SKM-1 treated with dmso at 0.1 percent for 144 hours (cell line): ENCODE measurements at regions not wholly inside any gene's neighbourhood (a gene's known extent, or its start where the extent isn't known, plus 50 kb on each side); places are given as distances from the start of the nearest gene placed in this dataset.
"Not testable (repeated sequence)": the region's sequence is repeated elsewhere in the genome, so short reads cannot be mapped to it uniquely, and the experiment has no call there.

ENCODE experiments used
- DNase-seq: peaks from one replicate; lab custom pipeline; 2025; ENCODE audit not compliant: unreplicated experiment; lab: John Stamatoyannopoulos, UW

DNA sequence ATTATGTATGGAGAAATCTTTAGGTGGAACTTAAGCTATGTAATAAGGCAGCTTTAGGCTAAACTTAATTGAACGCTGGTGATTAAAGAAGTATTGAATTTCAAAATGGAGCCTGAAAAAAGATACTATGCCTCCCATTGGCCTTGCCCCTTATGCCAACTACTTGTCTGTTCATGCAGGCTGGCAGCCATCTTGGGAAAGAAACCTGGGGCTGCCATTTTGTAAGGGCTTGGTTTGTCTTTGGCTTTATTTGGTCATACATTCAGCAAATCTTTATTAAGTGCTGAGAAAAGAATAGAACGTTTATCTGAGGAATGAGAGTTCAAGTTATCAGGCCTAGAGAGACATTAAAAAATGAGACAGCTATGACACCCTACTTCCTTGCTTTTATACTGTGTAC, 231.3 kb downstream of the KCNE4 start:
- no peak for DNase-seq

DNA sequence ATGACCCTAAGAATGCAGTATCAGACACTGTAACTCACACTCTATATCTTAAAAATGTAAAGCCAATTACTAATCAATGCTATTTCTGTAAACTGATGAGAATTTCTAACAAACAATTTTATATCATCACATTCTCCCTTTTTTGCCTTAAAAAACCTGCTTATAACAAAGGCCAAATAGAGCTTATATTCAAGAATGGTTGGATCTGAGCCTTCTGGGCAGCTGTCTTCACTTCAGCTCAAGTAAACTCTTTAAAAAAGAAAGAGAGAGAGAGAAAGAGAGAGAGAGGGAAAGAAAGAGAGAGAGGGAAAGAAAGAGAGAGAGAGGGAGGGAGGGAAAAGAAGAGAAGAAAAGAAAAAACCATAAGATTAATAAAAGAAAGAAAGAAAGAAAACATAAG, 231.8 kb downstream of the KCNE4 start:
- DNase-seq: no peak

DNA sequence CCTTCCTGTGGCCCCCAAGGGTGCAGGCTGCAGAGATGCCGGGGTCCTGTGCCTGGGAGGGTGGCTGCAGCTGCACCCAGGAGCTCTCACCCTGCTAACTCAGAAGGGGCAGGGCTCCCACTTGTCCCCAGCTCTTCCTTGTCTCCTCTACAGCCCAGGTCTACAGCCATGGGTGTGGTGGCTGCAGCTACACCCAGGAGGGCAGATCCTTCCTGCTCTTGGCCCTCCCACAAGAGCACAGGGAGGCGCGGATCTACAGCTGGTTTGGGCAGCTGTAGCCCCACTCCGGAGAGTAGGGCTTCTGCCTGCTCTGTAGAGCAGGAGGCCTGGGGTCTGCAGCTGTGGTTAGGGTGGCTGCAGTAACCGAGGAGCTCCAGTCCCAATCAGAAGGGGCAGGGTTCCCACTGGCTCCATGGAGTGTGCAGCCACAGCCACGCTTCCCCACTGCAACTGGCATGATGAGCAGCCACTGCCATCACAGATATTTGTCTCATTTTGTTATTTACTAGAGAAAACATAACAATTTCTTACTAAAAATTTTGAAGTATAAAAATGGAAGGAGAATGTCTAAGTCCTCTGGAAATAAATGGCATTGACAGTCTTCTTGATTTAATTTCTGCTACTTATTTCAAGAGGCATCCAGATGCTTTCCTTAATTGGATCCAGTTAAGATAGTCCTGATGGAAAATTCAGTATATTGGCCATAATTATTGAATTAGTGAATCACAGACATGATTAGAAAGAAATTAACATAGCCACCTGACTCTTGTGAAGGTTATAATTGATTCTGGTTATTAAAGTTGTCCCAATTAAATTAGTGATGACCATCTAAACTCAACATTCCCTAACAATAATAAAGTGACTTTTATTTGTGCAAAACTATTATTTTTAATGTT, 233.6 kb downstream of the KCNE4 start:
- no peak for DNase-seq

DNA sequence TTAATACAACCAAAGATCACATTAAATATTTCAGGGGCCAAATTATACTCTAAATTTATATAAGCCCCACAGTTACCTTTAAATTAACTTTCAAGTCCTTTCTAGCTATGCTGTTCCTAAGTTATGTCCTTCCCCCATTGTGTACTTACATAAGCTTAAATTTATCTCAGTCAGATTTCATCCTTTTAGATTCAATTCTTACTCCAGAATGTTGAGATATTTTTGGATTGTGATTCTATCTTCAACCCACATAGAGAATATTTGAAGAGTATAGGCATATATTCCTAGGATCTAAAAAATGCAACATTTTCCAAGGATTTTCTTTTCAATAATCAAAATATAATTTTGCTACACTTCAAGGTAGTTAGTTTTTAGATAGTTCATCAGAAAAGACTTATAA, 242.8 kb downstream of the KCNE4 start:
- DNase-seq: no peak

DNA sequence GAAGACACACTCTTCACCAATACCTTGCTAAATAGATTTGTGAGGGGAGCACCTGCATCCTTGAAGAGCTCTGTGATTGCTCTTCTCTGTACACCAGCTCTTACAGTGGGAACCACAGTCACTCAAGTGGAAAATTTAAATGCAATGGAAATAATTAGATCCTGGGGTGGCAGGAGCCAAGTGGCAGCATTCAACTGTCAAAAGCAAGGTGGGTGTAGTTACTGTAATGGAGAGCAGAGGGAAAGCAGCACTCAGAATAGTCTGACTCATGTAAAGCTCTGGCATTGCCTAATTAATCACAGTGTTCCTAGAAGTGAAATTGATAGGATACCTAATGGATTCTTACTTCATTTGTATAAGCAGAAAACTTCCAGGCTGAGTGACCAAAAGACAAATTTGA, 245.8 kb downstream of the KCNE4 start:
- no peak for DNase-seq

DNA sequence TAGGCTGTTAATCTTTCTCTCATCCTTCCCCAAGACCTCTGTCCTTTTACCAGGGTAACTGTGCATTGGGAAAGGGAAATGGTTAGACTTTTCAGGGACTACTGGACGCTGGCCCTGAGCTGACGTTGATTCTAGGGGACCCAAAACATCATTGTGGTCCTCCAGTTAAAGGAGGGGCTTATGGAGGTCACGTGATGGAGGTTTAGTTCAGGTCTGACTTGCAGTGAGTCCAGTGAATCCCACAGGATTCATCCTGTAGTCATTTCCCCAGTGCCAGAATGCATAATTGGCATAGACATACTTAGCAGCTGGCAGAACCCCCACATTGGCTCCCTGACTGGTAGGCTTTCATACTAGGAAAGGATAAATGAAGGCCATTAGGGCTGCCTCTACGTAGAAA, 246.3 kb downstream of the KCNE4 start:
- DNase-seq: not testable (repeated sequence)

DNA sequence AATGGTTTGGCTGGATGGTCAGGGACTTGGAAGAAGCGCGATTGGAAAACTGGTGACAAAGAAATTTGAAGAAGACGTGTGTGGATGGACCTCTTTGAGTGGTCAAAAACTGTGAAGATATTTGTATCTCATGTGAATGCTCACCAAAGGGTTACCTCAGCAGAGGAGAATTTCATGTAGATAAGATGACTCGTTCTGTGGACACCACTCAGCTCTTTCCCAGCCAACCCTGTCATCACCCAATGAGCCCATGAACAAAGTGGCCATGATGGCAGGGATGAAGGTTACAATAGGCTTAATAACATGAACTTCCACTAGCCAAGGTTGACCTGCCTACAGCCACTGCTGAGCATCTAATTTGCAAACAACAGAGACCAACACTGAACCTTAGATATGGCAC, 248.3 kb downstream of the KCNE4 start:
- no peak for DNase-seq

DNA sequence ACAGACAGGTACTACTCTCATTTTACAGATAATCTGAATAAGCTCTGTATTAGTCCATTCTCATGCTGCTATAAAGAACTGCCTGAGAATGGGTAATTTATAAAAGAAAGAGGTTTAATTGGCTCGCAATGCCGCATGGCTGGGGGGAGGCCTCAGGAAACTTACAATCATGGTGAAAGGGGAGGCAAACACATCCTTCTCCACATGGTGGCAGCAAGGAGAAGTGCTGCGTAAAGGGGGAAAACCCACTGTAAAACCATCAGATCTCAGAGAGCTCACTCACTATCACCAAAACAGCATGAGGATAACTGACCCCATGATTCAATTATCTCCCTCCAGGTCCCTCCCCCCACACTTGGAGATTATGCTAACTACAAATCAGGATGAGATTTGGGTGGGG, 254.4 kb downstream of the KCNE4 start:
- DNase-seq: no peak

DNA sequence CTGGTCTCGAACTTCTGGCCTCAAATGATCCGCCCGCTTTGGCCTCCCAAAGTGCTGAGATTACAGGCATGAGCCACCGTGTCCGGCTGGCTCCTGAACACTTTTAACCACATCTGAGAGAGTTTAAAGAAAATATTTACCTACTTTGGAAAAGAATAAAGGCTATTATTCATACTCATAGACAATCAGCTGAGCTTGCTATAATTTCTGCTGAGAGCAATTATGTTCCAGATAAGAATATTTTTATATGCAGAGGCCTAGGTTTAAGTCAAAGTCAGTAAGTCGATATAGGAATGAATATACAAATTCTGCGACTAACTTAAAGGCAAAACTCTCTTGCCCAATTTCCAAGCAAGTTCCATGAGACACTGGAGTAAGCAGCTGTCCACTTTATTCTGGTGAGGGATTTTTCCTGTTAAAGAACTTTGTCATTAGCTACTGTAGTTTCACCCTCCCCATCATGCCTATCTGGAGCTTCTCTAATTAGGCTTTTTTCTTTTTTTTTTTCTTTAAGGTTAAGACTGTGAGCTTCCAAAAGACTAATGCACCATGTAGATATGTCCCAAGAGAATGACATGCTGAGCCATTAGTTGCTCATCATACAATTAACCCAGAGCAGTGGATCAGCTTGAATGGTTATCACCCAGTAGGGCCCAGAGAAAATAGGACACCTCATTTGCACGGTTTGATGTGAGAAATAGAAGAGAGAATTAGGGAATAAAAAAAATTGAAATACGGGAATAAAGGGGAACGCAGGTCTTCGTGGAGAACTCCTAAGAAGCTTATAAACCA, 260.1 kb downstream of the KCNE4 start:
- no peak for DNase-seq

DNA sequence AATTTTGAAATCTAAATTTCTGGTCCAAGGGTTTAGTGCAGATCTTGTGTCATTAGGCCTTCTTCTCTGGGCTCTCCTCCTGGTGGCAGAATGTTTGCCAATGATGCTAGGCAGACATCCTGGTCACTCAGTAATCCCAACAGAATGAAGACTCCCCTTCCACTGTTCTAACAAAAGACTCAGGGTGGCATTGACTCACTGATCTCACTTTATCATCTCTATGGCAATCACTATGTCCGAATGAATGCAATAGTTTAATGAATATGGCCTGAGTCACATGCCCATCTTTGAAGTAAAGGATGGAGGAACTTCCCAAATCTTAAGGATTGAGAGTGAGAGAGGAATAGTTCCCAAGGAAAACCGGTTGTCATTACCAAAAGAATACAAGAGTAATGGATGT, 261.1 kb downstream of the KCNE4 start:
- DNase-seq: no peak

DNA sequence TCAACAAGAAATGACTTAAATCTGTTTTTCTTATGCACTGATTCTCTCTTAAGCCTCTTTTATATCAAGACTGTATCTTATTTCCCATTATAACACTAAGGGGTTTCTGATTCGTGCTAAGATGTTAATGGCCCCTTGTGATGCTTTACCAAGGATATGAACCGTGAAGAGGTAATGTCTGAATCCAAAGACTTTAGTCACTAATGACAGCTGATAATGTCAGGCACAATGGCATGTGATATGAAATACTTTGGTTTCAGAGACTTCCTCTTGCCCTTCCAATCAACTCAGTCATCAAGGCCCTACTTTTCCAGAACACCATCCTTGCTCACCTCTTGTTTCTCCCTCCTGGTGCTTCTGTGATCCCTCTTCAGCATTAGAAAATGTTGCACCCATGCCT, 262.8 kb downstream of the KCNE4 start:
- no peak for DNase-seq

DNA sequence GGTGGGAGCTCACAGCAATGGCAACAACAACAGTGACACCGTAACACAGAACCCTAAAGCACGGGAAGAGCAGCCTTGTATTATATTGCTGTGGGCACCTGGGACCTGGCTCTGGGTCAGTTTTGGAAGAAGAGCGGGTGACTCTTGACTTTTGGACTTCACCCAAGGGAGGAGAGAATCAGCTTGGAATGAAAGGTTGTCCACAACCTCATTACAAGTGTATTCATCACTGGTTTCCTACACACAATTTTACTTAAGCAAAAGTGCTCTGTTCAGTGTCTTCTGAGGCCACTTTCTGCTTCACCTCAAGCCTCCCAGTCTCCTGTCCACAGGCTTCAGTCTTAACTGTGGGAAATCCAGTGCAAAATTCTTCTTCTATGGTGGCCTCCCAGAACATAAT, 263.8 kb downstream of the KCNE4 start:
- no peak for DNase-seq

DNA sequence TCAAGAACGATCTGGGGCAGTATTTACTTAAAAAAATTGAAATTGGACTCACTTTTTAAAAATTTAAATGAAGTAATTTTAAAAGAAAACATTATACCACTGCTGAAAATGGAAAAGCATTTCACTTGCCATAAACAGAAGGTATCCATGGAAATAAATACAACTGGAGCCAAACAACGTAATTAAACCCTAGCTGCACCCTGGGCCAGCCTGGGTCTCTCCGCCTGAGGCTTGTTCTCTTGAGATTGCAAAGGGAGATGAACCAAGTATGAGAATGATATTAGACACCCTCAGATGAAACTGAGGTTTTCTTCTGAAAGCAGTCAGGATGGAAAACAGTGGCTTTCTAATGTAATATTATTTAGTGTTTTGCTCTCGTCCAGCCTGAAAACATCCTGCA, 264.4 kb downstream of the KCNE4 start:
- no peak for DNase-seq

DNA sequence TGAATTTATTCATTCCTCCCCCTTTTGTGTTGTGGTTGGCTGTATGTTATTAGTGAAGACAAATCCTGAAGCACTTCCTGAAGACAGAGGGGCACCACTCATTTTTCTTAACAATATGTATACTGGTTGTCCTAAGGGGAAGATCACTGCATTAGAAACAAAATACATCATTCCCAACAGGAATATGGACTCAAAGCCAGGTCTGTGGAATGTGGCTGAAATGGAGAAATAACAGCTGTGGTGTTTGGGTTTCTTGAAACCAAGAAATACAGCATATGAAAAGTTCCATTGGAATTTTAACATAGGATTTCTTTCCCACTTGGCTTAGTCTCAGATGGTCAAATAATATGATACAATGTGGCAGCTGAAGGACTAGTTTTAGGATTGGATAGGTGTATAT, 267.6 kb downstream of the KCNE4 start:
- DNase-seq: no peak

DNA sequence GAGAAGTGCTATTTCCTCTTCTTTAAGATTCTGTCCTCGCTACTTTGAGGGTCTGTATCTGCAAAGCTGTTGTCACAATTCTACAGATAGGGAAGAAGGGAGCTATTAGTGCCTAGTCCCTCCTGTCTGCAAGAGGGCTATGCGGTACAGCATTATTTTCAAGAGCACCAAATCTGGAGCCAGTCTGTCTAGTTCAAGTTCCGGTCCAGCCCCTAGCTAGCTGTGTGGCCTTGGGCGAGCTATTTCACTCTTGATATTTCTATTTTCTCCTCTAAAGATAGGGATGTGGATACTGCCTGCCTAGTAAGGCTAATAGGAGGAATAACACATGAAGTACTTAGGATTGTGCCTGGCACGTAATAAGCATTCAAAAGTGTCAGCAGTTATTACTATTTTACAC, 272.4 kb downstream of the KCNE4 start:
- no peak for DNase-seq

DNA sequence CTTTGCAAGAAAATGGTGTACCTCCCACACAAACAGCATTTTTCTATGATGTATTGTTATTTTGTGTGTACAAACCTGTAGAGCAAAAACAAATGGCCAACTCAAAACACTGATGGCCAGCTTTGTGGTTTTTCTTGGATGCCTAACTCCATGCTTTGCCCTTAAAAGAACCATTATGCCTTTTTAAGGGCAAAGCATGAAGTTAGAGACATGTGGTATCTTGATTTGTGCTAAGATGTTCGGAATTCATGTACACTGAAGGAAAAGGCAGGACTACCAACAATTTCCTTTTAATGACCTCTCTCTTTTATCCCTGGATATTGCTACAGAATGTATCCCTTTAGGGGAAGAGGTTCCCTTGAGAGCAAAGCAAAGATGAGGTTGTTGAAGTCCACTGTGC, 273.6 kb downstream of the SCG2 start:
- DNase-seq: no peak

DNA sequence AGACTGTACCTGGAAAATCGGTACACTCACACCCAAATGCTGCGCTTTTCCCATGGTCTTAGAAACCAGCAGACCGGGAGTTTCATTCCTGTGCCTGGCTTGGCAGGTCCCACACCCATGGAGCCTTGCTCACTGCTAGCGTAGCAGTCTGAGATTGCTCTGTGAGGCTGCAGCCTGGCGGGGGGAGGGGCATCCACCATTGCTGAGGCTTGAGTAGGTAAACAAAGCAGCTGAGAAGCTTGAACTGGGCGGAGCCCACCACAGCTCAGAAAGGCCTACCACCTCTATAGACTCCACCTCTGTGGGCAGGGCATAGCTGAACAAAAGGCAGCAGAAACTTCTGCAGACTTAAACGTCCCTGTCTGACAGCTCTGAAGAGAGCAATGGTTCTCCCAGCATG, 271.4 kb downstream of the SCG2 start:
- DNase-seq: not testable (repeated sequence)

DNA sequence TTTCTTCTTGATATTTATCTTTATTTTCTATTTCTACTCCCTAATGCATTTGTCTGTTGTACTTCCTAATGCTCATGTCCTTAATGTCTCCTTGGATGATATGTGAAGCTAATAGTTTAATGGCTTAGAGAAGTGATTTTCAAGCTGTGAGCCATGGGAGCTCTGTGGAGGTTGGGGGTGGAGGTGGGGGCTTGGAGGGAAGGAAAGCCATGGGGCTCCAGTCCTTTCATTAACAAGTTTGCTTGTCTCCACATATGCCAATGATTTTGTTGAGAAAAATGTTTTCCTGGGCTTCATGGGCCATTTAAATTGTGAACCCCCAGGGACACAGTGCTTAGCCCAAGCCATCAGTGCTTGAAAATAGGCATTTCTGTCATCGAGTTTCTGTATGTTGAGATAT, 264.1 kb downstream of the SCG2 start:
- no peak for DNase-seq

DNA sequence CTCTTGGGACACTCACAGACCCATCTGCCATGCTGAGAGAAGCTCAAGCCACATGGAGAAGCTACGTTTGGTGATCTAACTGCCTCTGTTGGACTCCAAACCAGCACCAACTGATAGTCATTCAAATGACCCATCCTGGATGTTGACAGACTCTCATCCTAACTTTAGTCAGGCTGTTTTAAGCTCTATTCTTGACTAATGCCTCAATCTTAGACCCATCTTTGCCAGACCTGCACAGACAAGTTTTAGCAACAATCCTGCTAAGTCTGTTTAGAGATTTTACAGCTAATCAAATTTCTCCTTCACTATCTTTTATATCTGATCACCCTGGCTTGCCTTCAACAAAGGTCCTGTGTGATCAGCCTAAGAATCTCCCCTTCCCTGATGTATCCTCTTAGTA, 245.1 kb downstream of the SCG2 start:
- DNase-seq: no peak

DNA sequence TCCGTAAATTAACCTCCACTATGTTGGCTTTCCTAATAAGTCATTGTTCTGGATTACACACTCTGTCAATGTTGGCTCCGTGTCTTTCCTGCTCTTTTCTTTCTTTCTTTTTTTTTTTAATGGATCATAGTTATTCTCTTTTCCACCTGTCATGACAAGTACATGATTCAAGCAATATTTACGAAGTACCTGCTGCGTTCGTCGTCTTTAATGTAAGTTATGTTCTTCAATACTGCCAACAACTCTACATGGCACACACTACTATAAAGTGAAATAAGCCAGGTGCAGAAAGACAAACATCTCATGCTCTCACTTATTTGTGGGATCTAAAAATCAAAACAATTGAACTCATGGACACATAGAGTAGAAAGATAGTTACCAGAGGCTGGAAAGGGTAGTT, 239.1 kb downstream of the SCG2 start:
- no peak for DNase-seq

DNA sequence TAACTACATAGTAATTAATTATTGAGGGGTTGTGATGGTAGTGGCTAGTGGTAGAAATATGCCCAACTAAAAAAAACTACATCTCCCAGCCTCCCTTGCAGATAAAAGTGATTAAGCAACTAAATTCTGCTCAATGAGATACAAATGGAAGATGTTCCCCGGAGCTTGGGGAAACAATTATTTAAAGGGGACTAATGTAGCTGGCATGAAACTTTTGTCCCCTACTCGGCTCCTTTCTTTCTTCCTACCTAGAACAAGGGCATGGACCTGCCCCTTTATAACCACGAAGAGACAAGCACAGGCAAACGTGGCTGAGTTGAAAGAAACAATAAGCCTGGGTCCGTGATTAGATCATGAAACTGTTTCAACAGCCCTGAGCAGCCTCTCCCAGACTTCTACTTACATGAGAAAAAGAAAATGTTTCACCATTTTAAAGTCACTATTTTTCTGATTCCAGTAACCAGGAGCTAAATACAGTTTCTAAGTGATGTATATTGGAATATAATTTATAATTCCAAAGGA, 236.9 kb downstream of the SCG2 start:
- DNase-seq: no peak

DNA sequence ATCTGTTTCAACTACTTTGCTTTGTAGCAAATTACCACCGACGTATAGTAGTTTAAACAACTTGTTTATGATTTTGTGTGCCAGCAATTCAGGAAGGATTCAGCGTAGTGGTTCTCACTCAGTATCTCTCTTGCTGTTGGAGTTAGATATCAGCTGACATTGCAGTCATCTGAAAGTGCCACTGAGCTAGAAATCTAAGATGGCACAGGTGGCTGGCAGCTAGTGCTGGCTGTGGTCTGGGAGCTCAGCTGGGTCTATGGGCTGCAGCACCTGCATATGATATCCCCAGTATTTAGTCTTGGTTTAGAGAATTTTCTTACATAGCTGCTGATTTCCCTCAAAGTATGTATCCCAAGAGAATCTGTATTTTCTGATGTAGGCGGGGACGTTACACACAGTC, 235.6 kb downstream of the SCG2 start:
- DNase-seq: no peak
